ENCODE measurements at regions not wholly inside any gene's neighbourhood (a gene's known extent, or its start where the extent isn't known, plus 50 kb on each side); places are given as distances from the start of the nearest gene placed in this dataset.

DNA sequence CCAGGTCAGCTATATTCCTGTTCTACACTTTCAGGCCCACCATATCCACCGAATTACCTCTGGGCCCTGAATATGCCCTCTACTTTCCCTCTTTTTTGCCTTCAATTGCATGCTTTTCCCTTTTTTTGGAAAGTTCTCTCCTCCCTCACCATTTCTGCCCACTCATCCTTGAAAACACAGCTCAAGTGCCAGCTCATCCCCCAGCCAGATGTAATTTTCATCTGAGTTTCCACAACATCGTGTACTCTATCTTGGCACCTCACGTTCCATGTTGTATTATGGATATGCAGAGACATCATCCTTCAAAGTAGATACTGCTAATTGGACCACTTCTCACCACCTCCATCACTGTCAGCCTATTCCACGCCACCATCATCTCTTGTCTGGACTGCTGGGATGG, 129.8 kb upstream of the HSD17B12 start:
- Histone ChIP-seq H3K9me2 (ENCODE audit: insufficient read depth, low read length) (no peaks in the 10 kb centered on the region), H3K27me3 (ENCODE audit: insufficient read depth, low read depth, low read length) (no peaks in the 10 kb centered on the region), H3F3A (ENCODE audit: insufficient read depth, low read length, poor library complexity, severe bottlenecking) (peaks cover 10% of the 10 kb centered on the region), H3K4me2 (ENCODE audit: low read length) (no peak overlapping the region), H3K79me2 (replicated peaks; ENCODE audit: insufficient read depth, low read length) (no peaks in the 10 kb centered on the region), H3K9me3 (ENCODE audit: low read length) (no peaks in the 10 kb centered on the region), H3K4me3 (ENCODE audit: low read length) (no peak overlapping the region), H3K27ac (ENCODE audit: low read length) (no peak overlapping the region), H3K36me3 (ENCODE audit: insufficient read depth, low read length) (no peaks in the 10 kb centered on the region), H2AFZ (ENCODE audit: low read depth, low read length) (no peak overlapping the region), H3K9ac (ENCODE audit: low read length) (no peak overlapping the region), H4K20me1 (ENCODE audit: insufficient read depth) (no peaks in the 10 kb centered on the region)
- TF ChIP-seq, protein P1, sequence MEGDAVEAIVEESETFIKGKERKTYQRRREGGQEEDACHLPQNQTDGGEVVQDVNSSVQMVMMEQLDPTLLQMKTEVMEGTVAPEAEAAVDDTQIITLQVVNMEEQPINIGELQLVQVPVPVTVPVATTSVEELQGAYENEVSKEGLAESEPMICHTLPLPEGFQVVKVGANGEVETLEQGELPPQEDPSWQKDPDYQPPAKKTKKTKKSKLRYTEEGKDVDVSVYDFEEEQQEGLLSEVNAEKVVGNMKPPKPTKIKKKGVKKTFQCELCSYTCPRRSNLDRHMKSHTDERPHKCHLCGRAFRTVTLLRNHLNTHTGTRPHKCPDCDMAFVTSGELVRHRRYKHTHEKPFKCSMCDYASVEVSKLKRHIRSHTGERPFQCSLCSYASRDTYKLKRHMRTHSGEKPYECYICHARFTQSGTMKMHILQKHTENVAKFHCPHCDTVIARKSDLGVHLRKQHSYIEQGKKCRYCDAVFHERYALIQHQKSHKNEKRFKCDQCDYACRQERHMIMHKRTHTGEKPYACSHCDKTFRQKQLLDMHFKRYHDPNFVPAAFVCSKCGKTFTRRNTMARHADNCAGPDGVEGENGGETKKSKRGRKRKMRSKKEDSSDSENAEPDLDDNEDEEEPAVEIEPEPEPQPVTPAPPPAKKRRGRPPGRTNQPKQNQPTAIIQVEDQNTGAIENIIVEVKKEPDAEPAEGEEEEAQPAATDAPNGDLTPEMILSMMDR (IDR thresholded peaks at IDR 0.05; ENCODE audit: poor library complexity, severe bottlenecking): no peak
- TF ChIP-seq MXI1 (conservative IDR thresholded peaks at IDR 0.05; ENCODE audit: poor library complexity, severe bottlenecking): no peak
- no peak for TF ChIP-seq EZH2 (IDR thresholded peaks at IDR 0.05; ENCODE audit: borderline replicate concordance, insufficient read depth, low read length, poor library complexity, severe bottlenecking)
- no peak for TF ChIP-seq RAD21 (conservative IDR thresholded peaks at IDR 0.05)
- TF ChIP-seq POLR2AphosphoS5 (IDR thresholded peaks at IDR 0.05): no peak
- TF ChIP-seq SMC3 (conservative IDR thresholded peaks at IDR 0.05; ENCODE audit: poor library complexity): no peak
- no peak for TF ChIP-seq TAF1 (IDR thresholded peaks at IDR 0.05; ENCODE audit: low read depth)
- TF ChIP-seq EP300 (conservative IDR thresholded peaks at IDR 0.05; ENCODE audit: poor library complexity, severe bottlenecking): no peak
- TF ChIP-seq, protein P2, sequence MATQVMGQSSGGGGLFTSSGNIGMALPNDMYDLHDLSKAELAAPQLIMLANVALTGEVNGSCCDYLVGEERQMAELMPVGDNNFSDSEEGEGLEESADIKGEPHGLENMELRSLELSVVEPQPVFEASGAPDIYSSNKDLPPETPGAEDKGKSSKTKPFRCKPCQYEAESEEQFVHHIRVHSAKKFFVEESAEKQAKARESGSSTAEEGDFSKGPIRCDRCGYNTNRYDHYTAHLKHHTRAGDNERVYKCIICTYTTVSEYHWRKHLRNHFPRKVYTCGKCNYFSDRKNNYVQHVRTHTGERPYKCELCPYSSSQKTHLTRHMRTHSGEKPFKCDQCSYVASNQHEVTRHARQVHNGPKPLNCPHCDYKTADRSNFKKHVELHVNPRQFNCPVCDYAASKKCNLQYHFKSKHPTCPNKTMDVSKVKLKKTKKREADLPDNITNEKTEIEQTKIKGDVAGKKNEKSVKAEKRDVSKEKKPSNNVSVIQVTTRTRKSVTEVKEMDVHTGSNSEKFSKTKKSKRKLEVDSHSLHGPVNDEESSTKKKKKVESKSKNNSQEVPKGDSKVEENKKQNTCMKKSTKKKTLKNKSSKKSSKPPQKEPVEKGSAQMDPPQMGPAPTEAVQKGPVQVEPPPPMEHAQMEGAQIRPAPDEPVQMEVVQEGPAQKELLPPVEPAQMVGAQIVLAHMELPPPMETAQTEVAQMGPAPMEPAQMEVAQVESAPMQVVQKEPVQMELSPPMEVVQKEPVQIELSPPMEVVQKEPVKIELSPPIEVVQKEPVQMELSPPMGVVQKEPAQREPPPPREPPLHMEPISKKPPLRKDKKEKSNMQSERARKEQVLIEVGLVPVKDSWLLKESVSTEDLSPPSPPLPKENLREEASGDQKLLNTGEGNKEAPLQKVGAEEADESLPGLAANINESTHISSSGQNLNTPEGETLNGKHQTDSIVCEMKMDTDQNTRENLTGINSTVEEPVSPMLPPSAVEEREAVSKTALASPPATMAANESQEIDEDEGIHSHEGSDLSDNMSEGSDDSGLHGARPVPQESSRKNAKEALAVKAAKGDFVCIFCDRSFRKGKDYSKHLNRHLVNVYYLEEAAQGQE (IDR thresholded peaks at IDR 0.05; ENCODE audit: borderline replicate concordance): no peak

DNA sequence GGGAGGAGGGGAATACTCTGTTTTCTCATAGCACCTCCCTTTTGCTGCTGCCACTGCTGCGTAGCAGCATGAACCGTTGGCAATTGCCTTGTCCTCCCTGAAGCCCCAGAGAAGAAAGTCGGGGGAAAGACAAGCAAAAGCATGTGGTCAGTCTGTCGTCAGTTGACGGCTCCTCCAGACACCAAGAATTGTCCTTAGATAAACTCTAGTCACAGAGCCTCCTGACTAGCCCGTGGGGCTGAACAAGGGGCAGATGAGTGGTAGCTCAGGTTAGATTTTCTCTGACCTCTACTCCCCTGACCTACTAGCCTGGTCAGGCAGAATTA, 126.4 kb upstream of the HSD17B12 start:
- Histone ChIP-seq H3K4me3 (ENCODE audit: low read length) (peak overlapping the region; percentile 69), H3K9me3 (ENCODE audit: low read length) (no peaks in the 10 kb centered on the region), H2AFZ (ENCODE audit: low read depth, low read length) (no peak overlapping the region), H3K36me3 (ENCODE audit: insufficient read depth, low read length) (no peaks in the 10 kb centered on the region), H3K9ac (ENCODE audit: low read length) (no peak overlapping the region), H3K79me2 (replicated peaks; ENCODE audit: insufficient read depth, low read length) (peaks cover 6% of the 10 kb centered on the region), H3K9me2 (ENCODE audit: insufficient read depth, low read length) (no peaks in the 10 kb centered on the region), H3K27me3 (ENCODE audit: insufficient read depth, low read depth, low read length) (no peaks in the 10 kb centered on the region), H3F3A (ENCODE audit: insufficient read depth, low read length, poor library complexity, severe bottlenecking) (peaks cover 13% of the 10 kb centered on the region), H3K4me2 (ENCODE audit: low read length) (no peak overlapping the region), H4K20me1 (ENCODE audit: insufficient read depth) (no peaks in the 10 kb centered on the region), H3K27ac (ENCODE audit: low read length) (peak overlapping the region; percentile 99)
- TF ChIP-seq RAD21 (conservative IDR thresholded peaks at IDR 0.05): no peak
- TF ChIP-seq TAF1 (IDR thresholded peaks at IDR 0.05; ENCODE audit: low read depth): no peak
- TF ChIP-seq POLR2AphosphoS5 (IDR thresholded peaks at IDR 0.05): no peak
- no peak for TF ChIP-seq EP300 (conservative IDR thresholded peaks at IDR 0.05; ENCODE audit: poor library complexity, severe bottlenecking)

DNA sequence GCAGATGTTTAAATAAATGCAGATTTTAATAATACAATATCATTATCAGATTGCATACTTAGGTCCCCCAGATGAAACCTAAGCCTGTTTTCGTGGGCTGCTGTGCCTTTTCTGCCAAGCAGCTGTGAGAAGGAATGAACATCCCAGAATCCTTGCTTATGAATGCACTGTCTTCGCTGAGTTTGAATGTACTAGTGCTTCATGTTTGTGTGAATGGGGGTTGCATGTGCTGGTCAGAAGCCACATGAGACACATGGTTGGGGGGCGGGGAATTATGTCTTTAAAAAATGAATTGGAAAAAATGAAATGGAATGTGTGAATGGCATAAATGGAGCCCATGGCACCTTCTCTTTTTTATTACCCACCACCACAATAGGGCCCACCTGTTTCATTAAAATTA, 125.4 kb upstream of the HSD17B12 start:
- H3K9me3 ChIP-seq (ENCODE audit: low read length): no peaks in the 10 kb centered on the region
- no peaks in the 10 kb centered on the region for H3K27me3 ChIP-seq (ENCODE audit: insufficient read depth, low read depth, low read length)
- H3K9ac ChIP-seq (ENCODE audit: low read length): peak overlapping the region; percentile 76
- H3K4me3 ChIP-seq (ENCODE audit: low read length): peak overlapping the region; percentile 69
- peaks cover 13% of the 10 kb centered on the region for H3F3A ChIP-seq (ENCODE audit: insufficient read depth, low read length, poor library complexity, severe bottlenecking)
- H4K20me1 ChIP-seq (ENCODE audit: insufficient read depth): no peaks in the 10 kb centered on the region
- H3K79me2 ChIP-seq (replicated peaks; ENCODE audit: insufficient read depth, low read length): peaks cover 9% of the 10 kb centered on the region
- TF ChIP-seq, protein P1 (IDR thresholded peaks at IDR 0.05; ENCODE audit: poor library complexity, severe bottlenecking): no peak
- TF ChIP-seq EP300 (conservative IDR thresholded peaks at IDR 0.05; ENCODE audit: poor library complexity, severe bottlenecking) (no peak), POLR2AphosphoS5 (IDR thresholded peaks at IDR 0.05) (no peak), EZH2 (IDR thresholded peaks at IDR 0.05; ENCODE audit: borderline replicate concordance, insufficient read depth, low read length, poor library complexity, severe bottlenecking) (no peak), RAD21 (conservative IDR thresholded peaks at IDR 0.05) (no peak)
- no peaks in the 10 kb centered on the region for H3K9me2 ChIP-seq (ENCODE audit: insufficient read depth, low read length)
- no peak overlapping the region for H2AFZ ChIP-seq (ENCODE audit: low read depth, low read length)
- peak overlapping the region; percentile 43 for H3K4me2 ChIP-seq (ENCODE audit: low read length)
- H3K36me3 ChIP-seq (ENCODE audit: insufficient read depth, low read length): no peaks in the 10 kb centered on the region
- peak overlapping the region; percentile 99 for H3K27ac ChIP-seq (ENCODE audit: low read length)
